MG63 (cell line): ENCODE measurements at regions not wholly inside any gene's neighbourhood (a gene's known extent, or its start where the extent isn't known, plus 50 kb on each side); places are given as distances from the start of the nearest gene placed in this dataset.

Experiments
- DNase-seq: peaks from one replicate; pipeline ENCODE4 v3.0.0-alpha.2; 2020
- H3K27me3 ChIP-seq: fragments of 250-450 bp; sonication (Bioruptor Pico); 2 replicates; pipeline ENCODE4 v1.5.1; 2020; ENCODE audit warnings: mild to moderate bottlenecking, moderate library complexity
- H3K36me3 ChIP-seq: fragments of 250-450 bp; sonication (Bioruptor Pico); 2 replicates; pipeline ENCODE4 v1.5.1; 2020; ENCODE audit warnings: mild to moderate bottlenecking, moderate library complexity
- H3K4me3 ChIP-seq: fragments of 250-450 bp; sonication (Bioruptor Pico); 2 replicates; pipeline ENCODE4 v1.5.1; 2020; ENCODE audit warnings: mild to moderate bottlenecking, moderate library complexity
- H3K9me3 ChIP-seq: fragments of 250-450 bp; sonication (Bioruptor Pico); 2 replicates; pipeline ENCODE4 v1.5.1; 2020; ENCODE audit warnings: mild to moderate bottlenecking, moderate library complexity

DNA sequence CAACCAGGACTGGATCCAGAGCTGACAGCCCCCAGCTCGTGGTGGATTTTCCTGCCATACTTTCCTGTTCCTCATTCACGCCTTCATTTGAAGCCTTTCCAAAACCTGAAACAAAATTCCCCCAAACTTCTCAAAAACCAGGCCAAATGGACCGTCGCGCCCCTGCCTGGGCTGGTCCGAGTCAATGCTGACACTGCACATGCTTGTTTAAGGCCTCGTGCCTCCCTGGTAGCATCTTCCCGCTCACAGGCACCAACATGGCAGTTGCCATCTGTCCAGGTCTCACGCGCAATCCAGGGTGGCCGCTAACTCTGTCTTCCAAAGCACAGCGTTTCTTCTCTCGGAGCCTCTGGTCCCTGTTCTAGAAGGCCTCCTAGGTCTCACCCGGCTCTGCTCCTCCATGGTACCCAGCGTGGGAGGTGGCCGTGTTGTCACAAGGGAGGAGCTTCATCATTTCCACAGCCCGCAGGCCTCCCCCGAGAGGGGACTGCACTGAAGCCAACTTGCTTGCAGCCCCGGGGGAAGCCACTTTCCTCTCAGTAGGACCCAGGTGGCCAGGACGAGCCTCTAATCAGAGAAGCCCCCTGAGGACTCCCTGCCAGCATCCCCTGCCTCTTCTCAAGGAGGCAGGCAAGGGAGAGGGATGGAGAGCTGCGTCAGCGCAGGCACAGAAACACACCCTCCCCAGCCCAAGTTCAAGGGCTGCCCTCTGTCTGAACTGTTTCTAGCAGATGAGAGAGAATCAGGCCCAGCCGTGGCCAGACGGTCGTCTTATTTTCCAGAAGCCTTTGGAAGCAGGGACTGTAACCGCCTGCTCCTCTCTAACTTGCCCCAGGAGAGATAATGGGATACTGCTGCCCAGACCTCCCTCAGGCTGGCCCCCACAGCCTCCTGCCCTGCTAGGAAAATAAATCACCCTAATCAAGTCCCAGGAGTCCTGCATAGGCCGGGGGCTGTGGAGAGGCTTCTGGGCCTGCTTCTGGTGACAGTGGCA, 152.8 kb upstream of the TLE3 start:
- no peak for DNase-seq

DNA sequence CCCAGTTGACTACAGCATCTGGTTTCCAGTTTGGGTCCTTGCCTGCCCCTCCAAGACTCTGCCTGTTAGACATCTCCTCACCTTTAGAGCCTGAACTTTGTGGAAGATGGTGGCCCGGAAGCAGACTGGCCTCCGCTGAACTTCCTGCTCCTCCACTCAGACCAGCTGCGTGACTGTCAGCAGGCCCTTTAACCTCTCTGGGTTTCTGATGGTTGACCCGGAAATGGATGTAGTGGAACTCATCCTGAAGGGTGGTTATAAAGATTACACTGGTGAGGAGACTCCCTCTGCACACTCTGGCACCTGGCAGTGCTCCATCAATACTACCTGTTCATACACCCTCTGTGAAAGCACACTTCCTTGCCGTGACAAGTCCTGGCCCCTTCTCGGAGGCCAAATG, 151.9 kb upstream of the TLE3 start:
- Histone ChIP-seq H3K27me3 (no peaks in the 10 kb centered on the region), H3K4me3 (no peak overlapping the region), H3K9me3 (no peaks in the 10 kb centered on the region), H3K36me3 (no peaks in the 10 kb centered on the region)
- DNase-seq = no peak

More for the DNA sequence above, 152.8 kb upstream of the TLE3 start:
- H3K9me3 ChIP-seq = no peaks in the 10 kb centered on the region
- no peaks in the 10 kb centered on the region for H3K36me3 ChIP-seq
- no peak overlapping the region for H3K4me3 ChIP-seq
- H3K27me3 ChIP-seq = no peaks in the 10 kb centered on the region

DNA sequence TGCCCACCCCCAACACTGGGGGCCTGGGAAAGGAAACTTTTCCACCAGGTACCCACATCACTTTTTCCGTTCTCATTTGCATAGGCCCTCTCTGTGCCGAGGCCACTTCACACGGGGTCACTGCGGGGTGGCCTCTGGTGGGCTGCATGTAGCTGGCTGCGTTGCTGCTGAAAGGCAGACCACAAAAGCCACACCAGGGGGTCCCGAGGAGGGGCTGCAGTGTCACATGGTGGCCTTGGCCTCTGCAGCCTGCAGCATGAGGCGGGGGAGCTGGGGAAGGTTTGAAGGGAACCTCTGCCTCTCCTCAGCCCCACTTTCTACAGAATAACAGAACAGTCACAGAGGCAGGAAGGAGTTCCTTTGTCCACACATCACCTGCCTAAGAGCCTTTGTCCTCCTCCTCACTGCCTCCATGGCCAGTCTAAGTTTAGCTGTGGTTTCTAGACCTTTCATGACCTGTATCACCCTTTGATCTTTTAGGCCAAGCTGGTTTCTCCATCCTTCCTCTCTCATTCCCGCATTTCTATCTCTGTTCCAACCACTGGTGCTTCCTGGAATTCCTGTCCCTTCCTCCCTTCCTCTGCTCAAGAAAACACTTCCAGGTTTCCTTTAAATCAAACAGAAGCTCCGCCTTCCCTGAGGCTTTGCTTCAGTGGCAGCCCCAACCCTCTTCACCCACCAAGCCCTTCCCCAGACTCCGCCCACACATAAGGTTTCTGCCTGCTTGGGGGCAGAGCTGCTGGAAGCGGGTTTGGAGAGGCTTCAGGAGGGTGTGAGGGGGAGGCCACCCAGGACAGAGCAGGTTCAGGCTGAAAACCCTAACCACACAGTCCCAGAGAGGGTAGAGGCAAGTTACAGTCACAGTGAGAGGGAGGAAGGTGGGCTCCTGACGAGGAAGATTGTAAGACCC, 150.7 kb upstream of the TLE3 start:
- H3K27me3 ChIP-seq = no peaks in the 10 kb centered on the region
- H3K36me3 ChIP-seq = no peaks in the 10 kb centered on the region
- H3K4me3 ChIP-seq = no peak overlapping the region
- no peaks in the 10 kb centered on the region for H3K9me3 ChIP-seq
- no peak for DNase-seq

DNA sequence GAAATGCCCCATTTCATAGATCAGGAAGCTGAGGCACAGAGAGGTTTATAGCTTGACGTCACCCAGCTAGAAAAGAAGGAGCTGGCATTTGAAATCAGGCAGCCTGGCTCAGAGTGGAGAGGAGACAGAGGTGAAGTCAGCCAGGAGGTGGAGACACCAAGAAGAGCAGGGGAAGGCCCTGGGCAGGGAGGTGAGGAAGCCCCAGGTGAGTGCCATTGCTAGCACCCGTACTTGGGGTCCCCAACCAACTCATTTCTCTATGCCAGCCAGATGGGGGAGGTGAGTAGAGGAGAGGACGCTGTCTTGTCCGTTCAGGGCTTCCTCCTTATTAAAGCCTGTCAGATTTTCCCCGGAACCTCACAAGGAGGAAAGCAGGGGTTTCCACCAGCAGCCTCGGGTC, 149.6 kb upstream of the TLE3 start:
- Histone ChIP-seq H3K4me3 (no peak overlapping the region), H3K27me3 (no peaks in the 10 kb centered on the region), H3K36me3 (no peaks in the 10 kb centered on the region), H3K9me3 (no peaks in the 10 kb centered on the region)
- DNase-seq = no peak

DNA sequence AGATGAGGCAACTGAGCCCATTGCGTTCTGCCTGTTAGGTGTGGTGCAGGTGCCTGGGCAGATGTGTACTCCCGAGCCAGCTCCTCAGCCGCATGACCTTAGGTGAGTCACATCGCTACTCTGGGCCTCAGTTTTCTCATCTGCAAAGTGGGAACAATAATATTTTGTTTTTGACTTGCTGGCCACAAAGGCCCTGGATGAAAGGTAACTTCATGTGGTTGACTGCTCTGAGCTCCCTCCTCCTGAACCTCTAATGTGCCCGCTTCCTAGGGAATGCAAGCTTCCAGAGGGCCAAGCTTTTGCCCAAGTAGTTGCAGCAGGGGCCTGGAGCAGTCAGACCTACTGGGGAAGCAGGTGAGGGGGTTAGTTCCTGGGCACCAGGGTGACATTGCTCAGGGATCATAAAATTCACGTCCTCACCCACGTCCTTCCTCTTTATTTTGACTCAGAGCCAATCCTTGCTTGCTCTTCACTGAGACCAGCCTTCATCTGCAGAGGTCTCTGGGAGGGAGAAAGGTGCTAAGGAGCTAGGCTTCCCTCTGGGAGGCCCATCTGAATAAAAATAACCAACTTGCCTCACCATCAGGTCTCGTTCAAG, 149.0 kb upstream of the TLE3 start:
- H3K27me3 ChIP-seq = no peaks in the 10 kb centered on the region
- H3K9me3 ChIP-seq = no peaks in the 10 kb centered on the region
- no peak for DNase-seq
- no peak overlapping the region for H3K4me3 ChIP-seq
- H3K36me3 ChIP-seq = no peaks in the 10 kb centered on the region

- peak; percentile 80 for DNase-seq
- Histone ChIP-seq H3K9me3 (no peaks in the 10 kb centered on the region), H3K36me3 (no peaks in the 10 kb centered on the region), H3K27me3 (no peaks in the 10 kb centered on the region), H3K4me3 (no peak overlapping the region)
Observed at GRCh38 chr15:70245932-70246622, 148.4 kb upstream of the TLE3 start.

- Histone ChIP-seq H3K36me3 (no peaks in the 10 kb centered on the region), H3K27me3 (no peaks in the 10 kb centered on the region), H3K4me3 (no peak overlapping the region), H3K9me3 (no peaks in the 10 kb centered on the region)
- DNase-seq = no peak
Observed at GRCh38 chr15:70244978-70245542, 147.3 kb upstream of the TLE3 start.

DNA sequence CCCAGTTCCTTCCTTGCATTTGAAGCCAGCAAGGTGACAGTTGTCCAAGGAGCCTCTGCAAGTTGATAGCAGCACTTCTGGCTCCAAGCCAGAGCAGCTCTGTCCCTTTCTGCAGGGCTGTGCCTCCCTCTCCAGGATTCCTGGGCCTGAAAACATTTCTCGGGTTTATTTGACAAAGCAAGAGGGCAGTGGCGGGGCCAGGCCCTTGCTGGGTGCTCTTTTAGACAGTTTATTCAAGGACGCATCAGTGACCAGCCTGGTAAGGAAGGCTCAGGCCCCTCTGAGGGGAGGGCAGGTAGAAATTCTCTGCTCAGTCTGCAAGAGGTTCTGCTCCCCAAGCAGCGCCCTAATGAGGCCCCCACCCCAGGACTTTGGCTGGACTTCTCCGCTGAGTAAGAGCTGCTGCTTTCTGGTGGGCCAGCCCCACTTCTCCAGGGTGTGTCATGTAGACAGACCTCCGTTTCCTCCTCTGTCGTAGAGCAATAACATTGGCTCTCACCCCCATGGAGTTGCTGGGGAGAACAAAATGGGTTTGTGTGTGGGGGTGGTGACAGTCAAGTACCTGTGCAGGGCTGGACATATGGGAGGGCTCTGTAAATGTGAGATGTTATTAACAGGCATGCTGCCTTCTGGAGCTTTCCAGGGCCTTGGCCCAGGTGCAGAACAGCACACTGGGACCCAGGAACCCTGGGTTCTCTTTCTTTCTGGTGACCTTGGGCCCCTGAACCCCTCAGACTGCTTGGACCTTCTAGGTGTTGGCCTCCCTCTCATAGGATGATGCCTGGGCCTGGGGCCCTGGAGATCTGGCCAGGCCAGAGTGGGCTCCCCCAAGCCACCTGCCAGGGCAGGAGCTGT, 146.2 kb upstream of the TLE3 start:
- H3K4me3 ChIP-seq = no peak overlapping the region
- no peak for DNase-seq
- no peaks in the 10 kb centered on the region for H3K36me3 ChIP-seq
- H3K9me3 ChIP-seq = no peaks in the 10 kb centered on the region
- H3K27me3 ChIP-seq = no peaks in the 10 kb centered on the region

- no peak for DNase-seq
- Histone ChIP-seq H3K36me3 (no peaks in the 10 kb centered on the region), H3K27me3 (no peaks in the 10 kb centered on the region), H3K4me3 (no peak overlapping the region), H3K9me3 (no peaks in the 10 kb centered on the region)
Observed at GRCh38 chr15:70242951-70243685, 145.4 kb upstream of the TLE3 start.

- no peaks in the 10 kb centered on the region for H3K9me3 ChIP-seq
Observed at GRCh38 chr15:70241561-70242320, 144.0 kb upstream of the TLE3 start.

DNA sequence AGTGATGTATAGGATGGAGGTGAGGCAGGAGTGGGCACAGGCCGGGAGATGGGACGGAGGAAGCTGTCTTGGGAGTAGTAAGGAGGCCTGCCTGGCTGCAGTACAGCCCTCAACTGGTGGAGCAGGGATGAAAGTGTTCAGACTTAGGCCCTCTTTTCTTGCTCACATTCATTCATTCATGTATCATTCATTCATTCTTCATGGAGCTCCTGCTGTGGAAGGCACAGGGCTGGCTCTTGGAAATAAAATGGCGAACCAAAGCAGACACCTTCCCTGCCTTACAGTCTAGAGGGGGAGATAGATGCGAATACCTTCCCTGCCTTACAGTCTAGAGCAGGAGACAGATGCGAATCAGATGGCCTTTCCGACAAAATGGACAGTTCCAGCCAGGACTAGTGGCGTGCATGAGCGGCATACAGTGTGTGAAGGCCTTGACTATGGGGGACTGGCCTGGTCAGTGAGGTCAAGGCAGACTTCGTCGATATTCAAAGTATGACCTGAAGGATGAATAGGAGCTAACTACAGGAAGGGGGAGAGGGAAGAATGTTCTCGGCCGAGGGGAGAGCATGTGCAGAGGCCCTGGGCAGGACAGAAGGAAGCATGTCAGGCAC, 143.2 kb upstream of the TLE3 start:
- H3K36me3 ChIP-seq = no peaks in the 10 kb centered on the region
- DNase-seq = no peak
- H3K9me3 ChIP-seq = no peaks in the 10 kb centered on the region
- H3K27me3 ChIP-seq = no peaks in the 10 kb centered on the region
- no peak overlapping the region for H3K4me3 ChIP-seq

More at GRCh38 chr15:70241561-70242320, 144.0 kb upstream of the TLE3 start:
- no peaks in the 10 kb centered on the region for H3K36me3 ChIP-seq
- DNase-seq = no peak
- H3K4me3 ChIP-seq = no peak overlapping the region
- no peaks in the 10 kb centered on the region for H3K27me3 ChIP-seq

GRCh38 chr15:70240082-70240481, 142.4 kb upstream of the TLE3 start:
- DNase-seq = no peak
- H3K4me3 ChIP-seq = no peak overlapping the region
- H3K27me3 ChIP-seq = no peaks in the 10 kb centered on the region
- no peaks in the 10 kb centered on the region for H3K36me3 ChIP-seq
- H3K9me3 ChIP-seq = no peaks in the 10 kb centered on the region

DNA sequence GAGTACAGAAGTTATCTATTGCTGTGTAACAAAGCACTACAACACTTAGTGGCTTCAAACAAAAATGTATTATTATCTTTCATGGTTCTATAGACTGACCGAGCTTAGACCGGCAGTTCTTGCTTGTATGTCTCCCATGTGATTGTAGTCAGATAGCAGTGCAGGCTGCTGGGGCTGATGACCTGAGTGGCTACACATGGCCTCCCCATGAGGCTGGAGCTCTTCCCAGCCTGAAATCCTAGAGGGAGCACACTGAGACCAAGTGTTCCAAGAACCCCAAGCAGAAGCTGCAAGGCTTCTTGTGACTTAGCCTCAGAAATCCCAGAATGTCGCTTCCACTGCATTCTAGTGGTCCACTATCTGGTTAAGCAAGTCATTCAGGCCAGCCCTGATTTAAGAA, 141.2 kb upstream of the TLE3 start:
- no peak overlapping the region for H3K4me3 ChIP-seq
- H3K9me3 ChIP-seq = no peaks in the 10 kb centered on the region
- no peak for DNase-seq
- no peaks in the 10 kb centered on the region for H3K36me3 ChIP-seq
- H3K27me3 ChIP-seq = no peaks in the 10 kb centered on the region

DNA sequence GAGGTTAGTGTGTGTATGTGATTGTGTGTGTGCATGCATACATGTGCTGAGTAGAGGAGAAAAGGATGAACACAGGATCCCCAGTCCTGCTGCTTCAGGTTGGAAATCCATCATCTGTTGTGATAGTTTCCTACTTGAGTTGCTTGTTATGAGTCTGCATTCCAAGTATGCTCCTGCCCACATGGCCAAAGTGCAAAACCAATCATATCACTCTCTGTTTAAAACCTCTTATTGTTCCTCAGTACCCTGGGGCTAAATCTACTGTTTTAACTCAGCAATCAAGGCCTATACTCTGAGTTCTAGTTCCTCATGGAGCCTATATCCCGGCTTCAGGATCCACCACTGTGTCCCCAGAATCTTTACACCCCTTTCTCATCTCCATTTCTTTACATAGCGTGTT, 139.9 kb upstream of the TLE3 start:
- DNase-seq = no peak

More for the DNA sequence above, 139.9 kb upstream of the TLE3 start:
- no peaks in the 10 kb centered on the region; the same call in 1 of the 2 replicates for H3K9me3 ChIP-seq
- H3K4me3 ChIP-seq = no peak overlapping the region
- no peaks in the 10 kb centered on the region for H3K27me3 ChIP-seq
- H3K36me3 ChIP-seq = no peaks in the 10 kb centered on the region
